GM20000 (cell line): ENCODE measurements at regions not wholly inside any gene's neighbourhood (a gene's known extent, or its start where the extent isn't known, plus 50 kb on each side); places are given as distances from the start of the nearest gene placed in this dataset.

ENCODE experiments used
- DNase-seq: peaks from one replicate; pipeline ENCODE4 v3.0.0; 2012; ENCODE audit warnings: low spot score
- TF ChIP-seq, protein P1 (sequence below): IDR thresholded peaks from 2 replicates; pipeline ENCODE4 v1.5.1; 2012; ENCODE audit warnings: mild to moderate bottlenecking, control low read depth; ENCODE audit errors: extremely low read depth, missing control alignments

- TF ChIP-seq, protein P1, sequence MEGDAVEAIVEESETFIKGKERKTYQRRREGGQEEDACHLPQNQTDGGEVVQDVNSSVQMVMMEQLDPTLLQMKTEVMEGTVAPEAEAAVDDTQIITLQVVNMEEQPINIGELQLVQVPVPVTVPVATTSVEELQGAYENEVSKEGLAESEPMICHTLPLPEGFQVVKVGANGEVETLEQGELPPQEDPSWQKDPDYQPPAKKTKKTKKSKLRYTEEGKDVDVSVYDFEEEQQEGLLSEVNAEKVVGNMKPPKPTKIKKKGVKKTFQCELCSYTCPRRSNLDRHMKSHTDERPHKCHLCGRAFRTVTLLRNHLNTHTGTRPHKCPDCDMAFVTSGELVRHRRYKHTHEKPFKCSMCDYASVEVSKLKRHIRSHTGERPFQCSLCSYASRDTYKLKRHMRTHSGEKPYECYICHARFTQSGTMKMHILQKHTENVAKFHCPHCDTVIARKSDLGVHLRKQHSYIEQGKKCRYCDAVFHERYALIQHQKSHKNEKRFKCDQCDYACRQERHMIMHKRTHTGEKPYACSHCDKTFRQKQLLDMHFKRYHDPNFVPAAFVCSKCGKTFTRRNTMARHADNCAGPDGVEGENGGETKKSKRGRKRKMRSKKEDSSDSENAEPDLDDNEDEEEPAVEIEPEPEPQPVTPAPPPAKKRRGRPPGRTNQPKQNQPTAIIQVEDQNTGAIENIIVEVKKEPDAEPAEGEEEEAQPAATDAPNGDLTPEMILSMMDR: no peak
- no peak for DNase-seq
These were observed 1377.6 kb upstream of the PIK3C3 start for GRCh38 chr18:40577239-40577980.

- DNase-seq: no peak
- TF ChIP-seq, protein P1: no peak
These were observed 1378.4 kb upstream of the PIK3C3 start for GRCh38 chr18:40576507-40577115.

- no peak for DNase-seq
- TF ChIP-seq, protein P1: no peak
These were observed 1384.4 kb upstream of the PIK3C3 start for GRCh38 chr18:40570615-40571014.

DNA sequence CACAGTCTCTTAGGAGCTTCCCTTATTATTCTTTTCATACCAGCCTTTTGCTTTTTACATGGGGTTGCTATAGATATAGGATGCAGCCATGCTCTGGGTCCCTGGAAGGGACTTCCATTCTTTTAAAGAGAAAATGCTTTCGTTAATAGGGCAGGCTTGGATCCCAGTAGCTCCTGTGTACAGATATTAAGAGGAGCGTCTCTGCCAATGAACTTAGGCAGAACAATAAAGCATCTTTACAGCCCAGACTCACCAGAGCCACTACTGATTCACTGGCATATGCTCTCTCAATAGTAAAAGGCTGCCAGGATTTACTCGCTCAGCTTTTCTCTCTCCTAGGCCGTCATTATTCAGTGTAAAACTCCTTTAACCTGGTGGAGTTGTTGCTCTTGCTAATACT lies 1385.4 kb upstream of the PIK3C3 start:
- TF ChIP-seq, protein P1: no peak
- no peak for DNase-seq

DNA sequence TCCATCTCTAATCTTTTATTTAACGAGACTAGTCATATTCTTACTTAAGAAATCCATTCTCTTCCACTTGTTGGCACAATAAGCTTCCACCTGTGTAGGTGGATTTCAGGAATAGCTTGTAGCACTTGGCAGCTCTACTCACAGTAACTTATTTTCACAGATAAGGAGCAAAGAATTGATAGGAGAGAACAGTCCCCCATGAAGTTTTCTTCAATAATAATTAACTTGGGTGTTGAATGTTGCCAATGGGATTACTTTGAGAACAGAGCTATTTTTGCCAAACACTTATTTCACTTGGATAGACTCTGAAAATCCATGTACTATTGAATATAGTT lies 1388.6 kb upstream of the PIK3C3 start:
- TF ChIP-seq, protein P1: no peak

DNA sequence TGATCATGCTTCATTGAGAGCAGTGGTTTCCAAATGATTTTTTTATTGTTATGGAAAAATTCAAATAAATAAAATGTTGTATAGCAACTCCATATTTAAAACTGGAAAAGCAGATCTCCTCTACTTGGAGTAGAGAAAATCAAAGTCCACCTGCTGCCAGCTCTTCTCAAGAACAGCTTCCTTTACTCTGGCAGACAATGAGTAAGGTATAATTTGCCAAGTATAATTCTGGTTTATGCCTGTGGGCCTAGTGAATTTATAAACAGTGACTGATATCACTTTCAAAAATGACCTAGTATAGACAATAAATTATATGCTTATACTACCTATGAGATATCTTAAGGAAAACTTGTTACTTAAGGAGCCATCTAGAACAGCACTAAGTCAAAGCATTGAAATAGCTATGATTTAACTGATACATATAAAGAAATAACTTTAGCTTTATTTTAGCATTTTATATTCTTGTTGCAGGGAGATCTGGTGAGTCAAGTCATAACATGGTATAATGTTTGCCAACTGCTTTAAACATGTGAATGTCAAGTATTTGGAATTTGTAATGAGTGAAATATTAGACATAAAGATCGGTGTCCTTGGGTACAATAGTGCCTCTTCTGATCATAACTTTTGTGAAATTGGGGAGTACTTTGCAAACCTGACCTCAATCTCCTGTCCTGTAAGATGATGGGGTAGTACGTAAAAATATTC lies 1389.1 kb upstream of the PIK3C3 start:
- TF ChIP-seq, protein P1: no peak
- no peak for DNase-seq

More for the DNA sequence above, 1388.6 kb upstream of the PIK3C3 start:
- no peak for DNase-seq

- TF ChIP-seq, protein P1: no peak
- DNase-seq: no peak
These were observed 1395.5 kb upstream of the PIK3C3 start for GRCh38 chr18:40559556-40559955.
